IMR-90 (cell line): ENCODE measurements at regions not wholly inside any gene's neighbourhood (a gene's known extent, or its start where the extent isn't known, plus 50 kb on each side); places are given as distances from the start of the nearest gene placed in this dataset.

ENCODE experiments used
- ATAC-seq: fragments of 200-7000 bp; cut with Tn5 transposase; 2 replicates; pipeline ENCODE4 v1.9.1; 2020; ENCODE audit warnings: low read depth, mild to moderate bottlenecking, moderate library complexity
- BruUV-seq: library from RNA; stranded (reverse); fragments of 400-500 nt; replicated peaks from 2 replicates; lab custom pipeline; 2021; lab: Mats Ljungman, UMichigan
- CTCF ChIA-PET: fragments of 300-600 bp; formaldehyde crosslinking; extraction: SDS; loops from one replicate; lab custom pipeline; 2021; ENCODE audit warnings: antibody characterized with exemption; lab: Yijun Ruan, JAX
- POLR2A ChIA-PET: fragments of 300-600 bp; sonication (Branson Sonifier 250); formaldehyde crosslinking; loops from one replicate; lab custom pipeline; 2022; ENCODE audit warnings: antibody characterized with exemption; ENCODE audit not compliant: unreplicated experiment; lab: Charles Lee
- DNase-seq: peaks from one replicate; pipeline ENCODE4 v3.0.0; 2013
- H2AFZ ChIP-seq: replicated peaks from 2 replicates; pipeline ENCODE3; 2013; ENCODE audit warnings: low read length, mild to moderate bottlenecking; ENCODE audit not compliant: poor library complexity
- H2AK5ac ChIP-seq: 2 replicates; pipeline ENCODE4 v1.6.1; 2013; ENCODE audit warnings: low read depth, low read length, inconsistent platforms
- H2AK9ac ChIP-seq: replicated peaks from 2 replicates; pipeline ENCODE3; 2013; ENCODE audit warnings: mild to moderate bottlenecking, low read depth, low read length, moderate library complexity; ENCODE audit not compliant: poor library complexity
- H2BK120ac ChIP-seq: 2 replicates; pipeline ENCODE4 v1.6.1; 2013; ENCODE audit warnings: low read depth, low read length, inconsistent platforms
- H2BK15ac ChIP-seq: 3 replicates; pipeline ENCODE4 v1.6.1; 2013; ENCODE audit warnings: low read depth, low read length, inconsistent platforms
- H2BK20ac ChIP-seq: 2 replicates; pipeline ENCODE4 v1.6.1; 2013; ENCODE audit warnings: low read depth, mild to moderate bottlenecking, inconsistent platforms, low read length, moderate library complexity
- H2BK5ac ChIP-seq: 2 replicates; pipeline ENCODE4 v1.6.1; 2013; ENCODE audit warnings: mild to moderate bottlenecking, low read depth, low read length, inconsistent platforms; ENCODE audit not compliant: poor library complexity, severe bottlenecking
- H3K14ac ChIP-seq: replicated peaks from 2 replicates; pipeline ENCODE4 v1.6.1; 2013; ENCODE audit warnings: low read depth, low read length, inconsistent platforms
- H3K18ac ChIP-seq: 2 replicates; pipeline ENCODE4 v1.6.1; 2013; ENCODE audit warnings: low read depth, low read length, control low read depth
- H3K23ac ChIP-seq: 2 replicates; pipeline ENCODE4 v1.6.1; 2013; ENCODE audit warnings: low read depth, low read length, inconsistent platforms
- H3K27ac ChIP-seq: 2 replicates; pipeline ENCODE4 v1.5.1; 2013; ENCODE audit warnings: mild to moderate bottlenecking, control low read depth, low read length; ENCODE audit not compliant: insufficient read depth
- H3K27me3 ChIP-seq: 2 replicates; pipeline ENCODE4 v1.6.1; 2013; ENCODE audit warnings: low read length; ENCODE audit not compliant: control insufficient read depth, insufficient read depth
- H3K36me3 ChIP-seq: 2 replicates; pipeline ENCODE4 v1.6.1; 2013; ENCODE audit warnings: low read length, mixed read lengths; ENCODE audit not compliant: control insufficient read depth, insufficient read depth
- H3K4ac ChIP-seq: 2 replicates; pipeline ENCODE4 v1.6.1; 2013; ENCODE audit warnings: low read depth, low read length, inconsistent platforms
- H3K4me1 ChIP-seq: 2 replicates; pipeline ENCODE4 v1.6.1; 2013; ENCODE audit warnings: low read length, mixed read lengths; ENCODE audit not compliant: control insufficient read depth, insufficient read depth
- H3K4me2 ChIP-seq: 2 replicates; pipeline ENCODE4 v1.6.1; 2013; ENCODE audit warnings: low read depth, mild to moderate bottlenecking, control low read depth, low read length, moderate library complexity
- H3K4me3 ChIP-seq: 2 replicates; pipeline ENCODE4 v1.5.1; 2013; ENCODE audit warnings: low read depth, mild to moderate bottlenecking, control low read depth, low read length, moderate library complexity; ENCODE audit not compliant: insufficient read depth
- H3K56ac ChIP-seq: 2 replicates; pipeline ENCODE4 v1.6.1; 2013; ENCODE audit warnings: low read length, inconsistent platforms; ENCODE audit not compliant: insufficient read depth; ENCODE audit errors: extremely low read depth
- H3K79me1 ChIP-seq, 2 experiments: 2 replicates each; pipeline ENCODE4 v1.6.1; 2013; ENCODE audit warnings: low read length in 2 of 2, inconsistent platforms in 1 of 2, low read depth in 1 of 2
- H3K9ac ChIP-seq: 2 replicates; pipeline ENCODE4 v1.6.1; 2013; ENCODE audit warnings: low read depth, low read length, control low read depth
- H3K9me1 ChIP-seq: 2 replicates; pipeline ENCODE4 v1.6.1; 2013; ENCODE audit warnings: low read length, inconsistent platforms; ENCODE audit not compliant: insufficient read depth
- H3K9me3 ChIP-seq: 2 replicates; pipeline ENCODE4 v1.6.1; 2013; ENCODE audit warnings: low read length; ENCODE audit not compliant: control insufficient read depth, insufficient read depth
- H4K20me1 ChIP-seq: 2 replicates; pipeline ENCODE4 v1.6.1; 2013; ENCODE audit warnings: low read length, inconsistent platforms; ENCODE audit not compliant: insufficient read depth
- H4K5ac ChIP-seq: 2 replicates; pipeline ENCODE4 v1.6.1; 2013; ENCODE audit warnings: mild to moderate bottlenecking, low read depth, low read length, control low read depth
- H4K8ac ChIP-seq, 2 experiments: 2 replicates each; pipeline ENCODE4 v1.6.1; 2013; ENCODE audit warnings: low read depth in 2 of 2, low read length in 2 of 2, control low read depth in 1 of 2, inconsistent platforms in 1 of 2
- H4K91ac ChIP-seq: 2 replicates; pipeline ENCODE4 v1.6.1; 2013; ENCODE audit warnings: low read depth, low read length, inconsistent platforms; ENCODE audit not compliant: insufficient read depth
- BHLHE40 ChIP-seq: fragments of 150-350 bp; IDR thresholded peaks from 2 replicates; pipeline ENCODE4 v1.6.1; 2016; ENCODE audit warnings: mild to moderate bottlenecking, low read depth, low read length
- CEBPB ChIP-seq: IDR thresholded peaks from 2 replicates; pipeline ENCODE4 v1.6.1; 2012; ENCODE audit warnings: low read depth, low read length, improper control_type of control experiment
- CHD1 ChIP-seq: IDR thresholded peaks from 2 replicates; pipeline ENCODE4 v1.6.1; 2012; ENCODE audit warnings: low read depth, low read length, improper control_type of control experiment
- CTCF ChIP-seq: conservative IDR thresholded peaks from 2 replicates; pipeline ENCODE4 v1.5.1; 2012; ENCODE audit warnings: mild to moderate bottlenecking, low read depth, low read length, improper control_type of control experiment
- FOS ChIP-seq: fragments of 150-350 bp; IDR thresholded peaks from 2 replicates; pipeline ENCODE4 v1.6.1; 2016; ENCODE audit warnings: low read depth, low read length
- MAFK ChIP-seq: IDR thresholded peaks from 2 replicates; pipeline ENCODE4 v1.6.1; 2012; ENCODE audit warnings: low read depth, low read length, improper control_type of control experiment
- MXI1 ChIP-seq: IDR thresholded peaks from 2 replicates; pipeline ENCODE4 v1.6.1; 2012; ENCODE audit warnings: low read depth, mild to moderate bottlenecking, low read length, moderate library complexity, borderline replicate concordance
- POLR2A ChIP-seq: IDR thresholded peaks from 2 replicates; pipeline ENCODE4 v1.6.1; 2012; ENCODE audit warnings: mild to moderate bottlenecking, low read depth, low read length
- RAD21 ChIP-seq: IDR thresholded peaks from 2 replicates; pipeline ENCODE4 v1.6.1; 2012; ENCODE audit warnings: low read length, improper control_type of control experiment
- RCOR1 ChIP-seq: IDR thresholded peaks from 2 replicates; pipeline ENCODE4 v1.6.1; 2012; ENCODE audit warnings: mild to moderate bottlenecking, low read length, improper control_type of control experiment; ENCODE audit not compliant: insufficient replicate concordance
- RFX5 ChIP-seq: IDR thresholded peaks from 2 replicates; pipeline ENCODE4 v1.8.0; 2012; ENCODE audit warnings: low read depth, mild to moderate bottlenecking, low read length, moderate library complexity
- SMC3 ChIP-seq: fragments of 150-350 bp; IDR thresholded peaks from 2 replicates; pipeline ENCODE4 v1.6.1; 2016; ENCODE audit warnings: low read depth, mild to moderate bottlenecking, antibody characterized with exemption, low read length, moderate library complexity
- USF2 ChIP-seq: fragments of 150-350 bp; IDR thresholded peaks from 2 replicates; pipeline ENCODE4 v1.6.1; 2017; ENCODE audit warnings: mild to moderate bottlenecking, antibody characterized with exemption, low read length, low read depth
- WGBS, 2 experiments: methylation state at CpG; one replicate each; pipeline versions ENCODE4 v1.1.5 to v1.1.7; 2013; ENCODE audit warnings: missing lambda C conversion rate in 2 of 2; ENCODE audit not compliant: insufficient read length in 1 of 2; ENCODE audit errors: extremely low coverage in 2 of 2; 5-methylcytosine and 5-hydroxymethylcytosine counted together
- dilution Hi-C: fragments of 300-500 bp; cut with HindIII; formaldehyde crosslinking; loops from one replicate; pipeline ENCODE4 v1.14.3; 2018; ENCODE audit warnings: low sequenced_read_pairs; ENCODE audit not compliant: unreplicated experiment
- in situ Hi-C: fragments of 300-500 bp; cut with MboI; formaldehyde crosslinking; loops from 3 replicates; pipeline ENCODE4 v1.14.3; 2019; ENCODE audit warnings: low sequenced_read_pairs, inconsistent platforms, mixed read lengths
- intact Hi-C: fragments of 100-400 bp; cut with micrococcal nuclease; formaldehyde crosslinking; loops from 2 replicates; pipeline ENCODE4 v1.10.0; 2022

- H2BK20ac ChIP-seq = no peak overlapping the region
- H4K91ac ChIP-seq = no peak overlapping the region
- no peaks in the 10 kb centered on the region for H4K20me1 ChIP-seq
- H2AFZ ChIP-seq = no peak overlapping the region
- no peak overlapping the region for H3K27ac ChIP-seq
- H3K18ac ChIP-seq = no peak overlapping the region
- no peaks in the 10 kb centered on the region for H3K36me3 ChIP-seq
- no peak overlapping the region for H3K14ac ChIP-seq
- no peak overlapping the region for H2AK9ac ChIP-seq
- CTCF ChIA-PET = interaction anchor here (1.0 kb wide), 1 partner anchor 15 kb away, joined by 3 read pairs; no protein-coding TSS in a partner anchor
- H3K4me3 ChIP-seq = no peak overlapping the region
- DNase-seq (no peak), ATAC-seq (no peak)
- no peak overlapping the region for H3K23ac ChIP-seq
- no peak overlapping the region for H4K8ac ChIP-seq
- intact Hi-C loops (no loop called here), dilution Hi-C loops (no loop called here), in situ Hi-C loops (loop anchor here (5.0 kb wide), 1 partner anchor 287 kb away; no protein-coding TSS in a partner anchor)
- no CpG with 5 or more reads among the region's 6 CpGs for WGBS, 2 experiments
- H3K9me3 ChIP-seq = no peaks in the 10 kb centered on the region
- POLR2A ChIA-PET = no interaction called here
- no peak overlapping the region for H2BK5ac ChIP-seq
- H3K4me2 ChIP-seq = no peak overlapping the region
- no peak overlapping the region for H4K5ac ChIP-seq
- H3K4ac ChIP-seq = no peak overlapping the region
- H3K4me1 ChIP-seq = no peaks in the 10 kb centered on the region
- no peak overlapping the region for H2BK120ac ChIP-seq
- H3K79me1 ChIP-seq = no peaks in the 10 kb centered on the region
- no peak overlapping the region for H2BK15ac ChIP-seq
- TF ChIP-seq SMC3 (no peak), FOS (no peak), RFX5 (no peak), CTCF (no peak), RAD21 (no peak), USF2 (no peak), POLR2A (no peak), MAFK (no peak), CHD1 (no peak), RCOR1 (no peak), CEBPB (no peak), BHLHE40 (no peak), MXI1 (no peak)
- H3K9me1 ChIP-seq = no peaks in the 10 kb centered on the region
- no peak overlapping the region for H3K9ac ChIP-seq
- no peak overlapping the region for H2AK5ac ChIP-seq
- no peak overlapping the region for H3K56ac ChIP-seq
- no peaks in the 10 kb centered on the region for H3K27me3 ChIP-seq
- no TSS peak for BruUV-seq
These were observed 59.1 kb upstream of the CCN6 start for GRCh38 chr6:111994791-111995190.
